Fibroblast of lung (primary cell): ENCODE measurements at regions not wholly inside any gene's neighbourhood (a gene's known extent, or its start where the extent isn't known, plus 50 kb on each side); places are given as distances from the start of the nearest gene placed in this dataset.

Experiments
- DNase-seq, 2 donors: peaks; one replicate each; pipeline versions ENCODE4 v3.0.0 to v3.0.0-alpha.2; 2010; ENCODE audit warnings: low read depth in 2 of 2
- H2AFZ ChIP-seq: 2 replicates; pipeline ENCODE4 v1.5.1; 2012; ENCODE audit warnings: low read length, control low read depth, inconsistent platforms
- H3K27ac ChIP-seq: 2 replicates; pipeline ENCODE4 v1.5.1; 2011; ENCODE audit warnings: low read length, control low read depth; ENCODE audit not compliant: insufficient read depth
- H3K27me3 ChIP-seq: 2 replicates; pipeline ENCODE4 v1.5.1; 2011; ENCODE audit warnings: mild to moderate bottlenecking, low read length; ENCODE audit not compliant: control insufficient read depth, insufficient read depth
- H3K36me3 ChIP-seq: 2 replicates; pipeline ENCODE4 v1.5.1; 2011; ENCODE audit warnings: low read length; ENCODE audit not compliant: control insufficient read depth, insufficient read depth
- H3K4me1 ChIP-seq: 2 replicates; pipeline ENCODE4 v1.5.1; 2011; ENCODE audit warnings: low read length; ENCODE audit not compliant: control insufficient read depth, insufficient read depth; ENCODE audit errors: extremely low read depth
- H3K4me2 ChIP-seq: 2 replicates; pipeline ENCODE4 v1.5.1; 2011; ENCODE audit warnings: low read length, control low read depth; ENCODE audit not compliant: insufficient read depth; ENCODE audit errors: extremely low read depth
- H3K4me3 ChIP-seq, 4 experiments: fragments of 200-600 bp in 1 of 4; sonication (generic) in 1 of 4; replicated peaks in 1 of 4; 2 replicates each; pipeline ENCODE4 v1.5.1; 2011 to 2016; ENCODE audit warnings: low read length in 4 of 4, low read depth in 3 of 4, mild to moderate bottlenecking in 3 of 4, control low read depth in 2 of 4, inconsistent platforms in 1 of 4, mixed read lengths in 1 of 4; ENCODE audit not compliant: insufficient read depth in 1 of 4; ENCODE audit errors: control extremely low read depth in 1 of 4
- H3K79me2 ChIP-seq: 2 replicates; pipeline ENCODE4 v1.5.1; 2012; ENCODE audit warnings: mild to moderate bottlenecking, low read length, inconsistent platforms; ENCODE audit not compliant: control insufficient read depth, insufficient read depth
- H3K9ac ChIP-seq: 2 replicates; pipeline ENCODE4 v1.5.1; 2011; ENCODE audit warnings: mild to moderate bottlenecking, low read length, control low read depth; ENCODE audit not compliant: insufficient read depth
- H3K9me3 ChIP-seq: 2 replicates; pipeline ENCODE4 v1.5.1; 2012; ENCODE audit warnings: low read depth, low read length; ENCODE audit not compliant: control insufficient read depth, insufficient read depth
- H4K20me1 ChIP-seq: 2 replicates; pipeline ENCODE4 v1.5.1; 2011; ENCODE audit warnings: low read length; ENCODE audit not compliant: control insufficient read depth, insufficient read depth; ENCODE audit errors: extremely low read depth
- CTCF ChIP-seq, 2 donors: IDR thresholded peaks in 1 of 2; conservative IDR thresholded peaks in 1 of 2; 1 replicate in 1 of 2; 2 replicates in 1 of 2; pipeline ENCODE4 v1.5.1; 2011 to 2012; ENCODE audit warnings: low read length in 2 of 2, control low read depth in 1 of 2, inconsistent platforms in 1 of 2, low read depth in 1 of 2, mild to moderate bottlenecking in 1 of 2
- EZH2 ChIP-seq: IDR thresholded peaks from 2 replicates; pipeline ENCODE4 v1.5.1; 2012; ENCODE audit warnings: low read length, control low read depth, mild to moderate bottlenecking; ENCODE audit errors: missing control alignments

- TF ChIP-seq CTCF (conservative IDR thresholded peaks at IDR 0.05 in 1 of 2, IDR thresholded peaks at IDR 0.05 in 1 of 2; ENCODE audit: low read depth in 1 of 2, low read length in 2 of 2) (no peak), EZH2 (no peak)
These were observed 175.7 kb upstream of the TANK start for GRCh38 chr2:160984426-160985077.

GRCh38 chr2:160989778-160990177 lies 170.4 kb upstream of the TANK start:
- H3K36me3 ChIP-seq, result no peaks in the 10 kb centered on the region
- peaks cover 3% of the 10 kb centered on the region for H3K4me1 ChIP-seq
- DNase-seq, result no peak
- no peaks in the 10 kb centered on the region for H3K79me2 ChIP-seq
- no peak overlapping the region for H3K4me2 ChIP-seq
- no peaks in the 10 kb centered on the region for H4K20me1 ChIP-seq
- no peak overlapping the region for H3K27ac ChIP-seq
- no peak overlapping the region for H3K4me3 ChIP-seq
- no peak overlapping the region for H2AFZ ChIP-seq
- no peak overlapping the region for H3K9ac ChIP-seq
- TF ChIP-seq EZH2 (no peak), CTCF (conservative IDR thresholded peaks at IDR 0.05 in 1 of 2, IDR thresholded peaks at IDR 0.05 in 1 of 2; ENCODE audit: low read depth in 1 of 2, low read length in 2 of 2) (no peak)
- no peaks in the 10 kb centered on the region for H3K9me3 ChIP-seq
- H3K27me3 ChIP-seq, result no peaks in the 10 kb centered on the region

More at GRCh38 chr2:160984426-160985077, 175.7 kb upstream of the TANK start:
- no peaks in the 10 kb centered on the region for H3K79me2 ChIP-seq
- no peak overlapping the region for H3K4me2 ChIP-seq
- no peaks in the 10 kb centered on the region for H3K36me3 ChIP-seq
- H3K27ac ChIP-seq, result no peak overlapping the region
- no peaks in the 10 kb centered on the region for H4K20me1 ChIP-seq
- no peak overlapping the region for H2AFZ ChIP-seq
- peak in 1 of 2 donors; percentile 12 for DNase-seq
- no peak overlapping the region for H3K4me3 ChIP-seq
- no peaks in the 10 kb centered on the region for H3K27me3 ChIP-seq
- H3K4me1 ChIP-seq, result no peaks in the 10 kb centered on the region
- no peak overlapping the region for H3K9ac ChIP-seq
- H3K9me3 ChIP-seq, result no peaks in the 10 kb centered on the region

GRCh38 chr2:160993654-160994061 lies 166.6 kb upstream of the TANK start:
- Histone ChIP-seq H3K79me2 (no peaks in the 10 kb centered on the region), H3K4me3 (no peak overlapping the region), H3K4me2 (no peak overlapping the region), H2AFZ (no peak overlapping the region), H3K9me3 (no peaks in the 10 kb centered on the region), H3K27ac (no peak overlapping the region), H3K36me3 (no peaks in the 10 kb centered on the region), H4K20me1 (no peaks in the 10 kb centered on the region), H3K9ac (no peak overlapping the region), H3K4me1 (peaks cover 3% of the 10 kb centered on the region), H3K27me3 (no peaks in the 10 kb centered on the region)
- TF ChIP-seq CTCF (conservative IDR thresholded peaks at IDR 0.05 in 1 of 2, IDR thresholded peaks at IDR 0.05 in 1 of 2; ENCODE audit: low read depth in 1 of 2, low read length in 2 of 2) (no peak), EZH2 (no peak)
- DNase-seq, result no peak
